ENCODE measurements at regions not wholly inside any gene's neighbourhood (a gene's known extent, or its start where the extent isn't known, plus 50 kb on each side); places are given as distances from the start of the nearest gene placed in this dataset.

DNA sequence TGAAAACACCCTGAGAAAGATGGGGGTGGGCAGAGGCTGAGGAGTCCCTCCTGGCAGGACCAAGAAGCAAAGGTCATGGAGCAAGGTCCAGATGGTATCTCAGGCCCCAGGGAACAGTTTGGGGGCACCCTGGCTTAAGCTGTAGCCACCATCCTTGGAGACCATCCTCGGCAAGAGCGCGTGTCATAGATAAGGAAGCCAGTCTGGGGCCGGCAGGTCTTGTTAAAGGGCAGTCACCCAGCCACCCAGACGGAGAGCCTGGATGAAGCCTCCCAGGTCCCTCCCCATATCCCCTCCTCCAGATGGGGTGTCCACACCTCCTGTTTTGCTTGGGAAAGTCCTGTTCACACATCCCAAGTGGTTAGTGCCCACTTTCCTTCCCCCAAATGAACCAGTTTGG lies 191.1 kb downstream of the KLF13 start:
- H3K27me3 Mint-ChIP-seq (ENCODE audit: unreplicated experiment): no peaks in the 10 kb centered on the region
- BruUV-seq (replicated peaks): no TSS peak
- no peak overlapping the region for H3K27ac Mint-ChIP-seq (ENCODE audit: unreplicated experiment)
- TF ChIP-seq, protein P1, sequence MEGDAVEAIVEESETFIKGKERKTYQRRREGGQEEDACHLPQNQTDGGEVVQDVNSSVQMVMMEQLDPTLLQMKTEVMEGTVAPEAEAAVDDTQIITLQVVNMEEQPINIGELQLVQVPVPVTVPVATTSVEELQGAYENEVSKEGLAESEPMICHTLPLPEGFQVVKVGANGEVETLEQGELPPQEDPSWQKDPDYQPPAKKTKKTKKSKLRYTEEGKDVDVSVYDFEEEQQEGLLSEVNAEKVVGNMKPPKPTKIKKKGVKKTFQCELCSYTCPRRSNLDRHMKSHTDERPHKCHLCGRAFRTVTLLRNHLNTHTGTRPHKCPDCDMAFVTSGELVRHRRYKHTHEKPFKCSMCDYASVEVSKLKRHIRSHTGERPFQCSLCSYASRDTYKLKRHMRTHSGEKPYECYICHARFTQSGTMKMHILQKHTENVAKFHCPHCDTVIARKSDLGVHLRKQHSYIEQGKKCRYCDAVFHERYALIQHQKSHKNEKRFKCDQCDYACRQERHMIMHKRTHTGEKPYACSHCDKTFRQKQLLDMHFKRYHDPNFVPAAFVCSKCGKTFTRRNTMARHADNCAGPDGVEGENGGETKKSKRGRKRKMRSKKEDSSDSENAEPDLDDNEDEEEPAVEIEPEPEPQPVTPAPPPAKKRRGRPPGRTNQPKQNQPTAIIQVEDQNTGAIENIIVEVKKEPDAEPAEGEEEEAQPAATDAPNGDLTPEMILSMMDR (IDR thresholded peaks at IDR 0.05; ENCODE audit: unreplicated experiment): no peak
- H3K4me3 Mint-ChIP-seq (ENCODE audit: low read depth, unreplicated experiment): no peak overlapping the region
- H3K9me3 Mint-ChIP-seq (ENCODE audit: low read depth, unreplicated experiment): no peaks in the 10 kb centered on the region
- intact Hi-C loops (cut with micrococcal nuclease; ENCODE audit: unreplicated experiment): no loop called here
- DNase-seq: no peak
- H3K4me1 Mint-ChIP-seq (ENCODE audit: low read depth, unreplicated experiment): no peaks in the 10 kb centered on the region
- CTCF ChIA-PET: no interaction called here
- no peaks in the 10 kb centered on the region for H3K36me3 Mint-ChIP-seq (ENCODE audit: insufficient read depth, unreplicated experiment)

DNA sequence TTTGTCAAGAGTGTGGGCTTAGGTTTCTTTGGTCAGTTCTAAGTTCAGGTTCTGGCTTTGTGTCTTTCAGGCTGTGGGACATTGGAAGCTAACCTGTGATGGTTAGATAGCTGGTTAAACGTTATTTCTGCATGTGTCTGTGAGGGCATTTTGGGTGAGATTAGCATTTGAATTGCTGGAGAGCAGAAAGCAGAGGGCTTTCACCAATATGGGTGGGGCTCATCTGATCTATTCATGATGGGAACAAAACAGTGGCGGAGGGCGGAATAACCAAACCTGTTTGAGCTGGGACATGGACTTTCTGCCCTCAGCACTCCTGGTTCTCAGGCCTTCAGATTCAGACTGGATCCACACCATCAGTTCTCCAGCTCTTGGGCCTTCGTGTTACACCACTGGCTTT lies 195.4 kb downstream of the KLF13 start:
- Mint-ChIP-seq H3K4me1 (ENCODE audit: low read depth, unreplicated experiment) (no peaks in the 10 kb centered on the region), H3K36me3 (ENCODE audit: insufficient read depth, unreplicated experiment) (no peaks in the 10 kb centered on the region), H3K27ac (ENCODE audit: unreplicated experiment) (no peak overlapping the region), H3K4me3 (ENCODE audit: low read depth, unreplicated experiment) (no peak overlapping the region), H3K27me3 (ENCODE audit: unreplicated experiment) (no peaks in the 10 kb centered on the region), H3K9me3 (ENCODE audit: low read depth, unreplicated experiment) (no peaks in the 10 kb centered on the region)
- BruUV-seq (replicated peaks): no TSS peak
- intact Hi-C loops (cut with micrococcal nuclease; ENCODE audit: unreplicated experiment): no loop called here
- CTCF ChIA-PET: no interaction called here
- TF ChIP-seq, protein P1 (IDR thresholded peaks at IDR 0.05; ENCODE audit: unreplicated experiment): no peak
- no peak for DNase-seq

GRCh38 chr15:31523027-31523654 lies 196.5 kb downstream of the KLF13 start:
- H3K27ac Mint-ChIP-seq (ENCODE audit: unreplicated experiment): no peak overlapping the region
- intact Hi-C loops (cut with micrococcal nuclease; ENCODE audit: unreplicated experiment): no loop called here
- no TSS peak for BruUV-seq (replicated peaks)
- no peak for DNase-seq
- CTCF ChIA-PET: no interaction called here
- H3K36me3 Mint-ChIP-seq (ENCODE audit: insufficient read depth, unreplicated experiment): no peaks in the 10 kb centered on the region
- H3K9me3 Mint-ChIP-seq (ENCODE audit: low read depth, unreplicated experiment): no peaks in the 10 kb centered on the region
- H3K4me1 Mint-ChIP-seq (ENCODE audit: low read depth, unreplicated experiment): no peaks in the 10 kb centered on the region
- H3K27me3 Mint-ChIP-seq (ENCODE audit: unreplicated experiment): peaks cover 7% of the 10 kb centered on the region
- TF ChIP-seq, protein P1 (IDR thresholded peaks at IDR 0.05; ENCODE audit: unreplicated experiment): no peak
- H3K4me3 Mint-ChIP-seq (ENCODE audit: low read depth, unreplicated experiment): no peak overlapping the region

GRCh38 chr15:31523655-31524049 lies 197.0 kb downstream of the KLF13 start:
- Mint-ChIP-seq H3K27ac (ENCODE audit: unreplicated experiment) (no peak overlapping the region), H3K4me1 (ENCODE audit: low read depth, unreplicated experiment) (no peaks in the 10 kb centered on the region), H3K9me3 (ENCODE audit: low read depth, unreplicated experiment) (no peaks in the 10 kb centered on the region), H3K4me3 (ENCODE audit: low read depth, unreplicated experiment) (no peak overlapping the region), H3K27me3 (ENCODE audit: unreplicated experiment) (peaks cover 8% of the 10 kb centered on the region), H3K36me3 (ENCODE audit: insufficient read depth, unreplicated experiment) (no peaks in the 10 kb centered on the region)
- DNase-seq: no peak
- TF ChIP-seq, protein P1 (IDR thresholded peaks at IDR 0.05; ENCODE audit: unreplicated experiment): no peak
- intact Hi-C loops (cut with micrococcal nuclease; ENCODE audit: unreplicated experiment): no loop called here
- no TSS peak for BruUV-seq (replicated peaks)
- CTCF ChIA-PET: no interaction called here

All from Calu3 (cell line).